ENCODE measurements at regions not wholly inside any gene's neighbourhood (a gene's known extent, or its start where the extent isn't known, plus 50 kb on each side); places are given as distances from the start of the nearest gene placed in this dataset.
"Not testable (repeated sequence)": the region's sequence is repeated elsewhere in the genome, so short reads cannot be mapped to it uniquely, and the experiment has no call there.

DNA sequence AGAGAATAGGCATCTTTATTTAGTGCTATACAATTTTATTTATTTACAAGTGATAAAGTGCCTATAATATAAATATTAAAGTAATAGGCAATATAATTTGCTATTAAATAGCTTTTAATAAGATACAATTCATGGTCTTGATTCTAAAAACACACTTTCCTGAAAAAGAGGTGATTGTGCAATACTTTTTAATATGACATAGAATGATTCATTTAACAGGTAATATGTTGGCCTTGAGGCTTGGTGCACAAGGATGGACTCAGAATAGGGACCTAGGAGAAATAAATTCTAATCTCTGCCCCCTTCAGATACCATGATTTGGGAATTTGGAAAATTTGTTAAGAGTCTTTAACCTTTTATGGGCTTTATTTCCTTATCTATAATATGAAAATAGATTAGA is 149.9 kb upstream of the FUT9 start:
- DNase-seq (ENCODE audit: low spot score) = no peak

DNA sequence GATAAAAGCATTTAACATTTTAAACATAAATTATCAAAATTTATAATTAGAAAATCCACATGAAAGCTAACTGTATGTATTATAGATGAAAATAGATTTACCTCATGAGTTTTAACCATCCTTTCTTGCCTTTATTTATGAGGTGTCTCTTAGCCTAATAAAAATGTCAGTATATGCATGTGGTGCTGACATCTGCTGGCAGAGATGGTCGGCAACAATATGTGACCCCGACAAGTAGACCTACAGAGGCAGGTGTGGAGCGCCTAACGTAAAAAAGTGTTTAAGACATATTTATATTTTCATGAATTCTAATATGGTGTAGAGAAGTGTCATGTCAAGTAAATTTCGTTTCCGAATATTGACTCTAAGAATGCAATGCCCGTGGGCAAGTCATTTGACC is 149.0 kb upstream of the FUT9 start:
- DNase-seq (ENCODE audit: low spot score) = peak; percentile 3

DNA sequence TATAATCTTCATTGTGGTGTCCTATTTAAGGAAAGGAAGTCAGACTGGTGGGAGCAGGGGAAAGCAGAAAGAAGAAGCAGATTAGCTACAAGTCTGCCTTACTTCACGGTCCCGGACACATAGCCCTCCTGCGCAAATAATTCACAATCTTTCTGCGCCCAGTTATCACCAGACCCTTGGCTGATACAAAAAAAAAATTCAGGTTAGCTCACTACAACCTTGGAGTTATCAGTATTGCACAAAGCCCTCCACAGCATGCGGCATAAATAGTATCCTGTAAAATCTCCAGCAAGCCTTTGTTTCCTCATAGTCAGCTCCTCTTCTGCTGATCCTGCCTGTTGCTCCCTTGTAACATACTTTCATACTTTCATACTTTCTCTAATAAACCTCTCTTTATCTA is 148.6 kb upstream of the FUT9 start:
- no peak for DNase-seq (ENCODE audit: low spot score)

DNA sequence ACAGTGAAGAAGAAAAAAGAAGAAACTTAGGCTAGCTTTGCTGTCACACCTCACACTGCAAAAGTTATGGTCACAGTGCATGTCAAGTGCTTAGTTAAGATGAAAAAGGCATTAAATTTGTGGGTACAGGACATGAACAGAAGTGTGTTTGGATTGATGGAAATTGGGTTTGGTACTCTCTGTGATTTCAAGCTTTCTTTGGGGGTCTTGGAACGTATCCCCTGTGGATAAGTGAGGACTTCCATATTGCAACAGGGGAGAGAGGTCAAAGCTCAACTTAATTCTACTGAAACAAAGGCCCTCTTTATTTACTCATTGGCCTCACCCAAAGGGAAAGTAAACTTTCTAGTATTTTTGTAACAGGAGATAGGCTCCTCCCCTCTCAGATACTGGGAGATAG is 138.3 kb upstream of the FUT9 start:
- DNase-seq (ENCODE audit: low spot score) = no peak

DNA sequence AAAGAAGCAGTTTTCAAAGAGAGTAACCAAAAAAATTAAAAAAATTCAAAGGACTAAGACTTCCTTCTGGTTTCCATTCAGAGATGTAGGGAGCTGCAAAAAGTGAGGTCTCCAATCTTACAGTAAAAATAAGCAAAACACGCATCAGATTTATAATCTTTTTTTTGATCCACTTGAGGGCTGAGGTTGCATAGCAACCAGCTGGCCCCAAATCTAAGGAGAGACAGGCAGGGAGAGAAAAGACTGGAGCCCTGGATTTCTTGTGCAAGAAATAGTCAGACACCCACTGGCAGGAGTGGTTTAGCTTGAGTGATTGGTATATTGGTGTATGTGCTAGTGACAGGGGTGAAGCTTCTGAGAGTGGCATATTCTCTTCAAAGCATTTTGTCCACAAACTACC is 135.9 kb upstream of the FUT9 start:
- DNase-seq (ENCODE audit: low spot score) = no peak

DNA sequence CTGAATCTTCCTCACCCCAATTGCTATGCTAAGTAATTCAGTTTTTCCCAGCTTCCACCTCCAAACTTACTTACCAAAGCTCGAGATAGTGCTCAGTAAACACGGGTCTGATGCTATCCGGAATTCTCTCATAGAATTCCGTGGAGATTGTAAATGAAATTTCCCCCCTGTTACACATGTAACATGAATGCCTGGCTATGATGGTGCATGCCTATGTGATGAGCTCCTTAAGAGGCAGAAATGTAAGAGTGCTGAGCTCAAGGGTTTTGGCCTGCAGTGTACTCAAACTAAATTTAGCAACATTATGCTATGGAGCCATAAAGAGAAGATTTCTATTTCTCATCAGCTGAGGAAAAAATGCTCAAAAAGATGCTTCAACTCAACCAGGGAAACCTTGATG is 133.4 kb upstream of the FUT9 start:
- DNase-seq (ENCODE audit: low spot score) = no peak

DNA sequence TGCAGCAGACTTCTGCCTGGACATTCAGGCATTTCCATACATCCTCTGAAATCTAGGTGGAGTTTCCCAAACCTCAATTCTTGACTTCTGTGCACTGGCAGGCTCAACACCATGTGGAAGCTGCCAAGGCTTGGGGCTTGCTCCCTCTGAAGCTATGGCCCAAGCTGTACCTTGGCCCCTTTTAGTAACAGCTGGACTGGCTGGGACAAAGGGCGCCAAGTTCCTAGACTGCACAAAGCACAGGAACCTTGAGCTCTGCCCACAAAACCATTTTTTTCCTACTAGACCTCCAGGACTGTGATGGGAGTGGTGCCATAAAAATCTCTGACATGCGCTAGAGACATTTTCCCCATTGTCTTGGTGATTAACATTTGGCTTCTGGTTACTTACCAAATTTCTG is 127.1 kb upstream of the FUT9 start:
- not testable (repeated sequence) for DNase-seq (ENCODE audit: low spot score)

DNA sequence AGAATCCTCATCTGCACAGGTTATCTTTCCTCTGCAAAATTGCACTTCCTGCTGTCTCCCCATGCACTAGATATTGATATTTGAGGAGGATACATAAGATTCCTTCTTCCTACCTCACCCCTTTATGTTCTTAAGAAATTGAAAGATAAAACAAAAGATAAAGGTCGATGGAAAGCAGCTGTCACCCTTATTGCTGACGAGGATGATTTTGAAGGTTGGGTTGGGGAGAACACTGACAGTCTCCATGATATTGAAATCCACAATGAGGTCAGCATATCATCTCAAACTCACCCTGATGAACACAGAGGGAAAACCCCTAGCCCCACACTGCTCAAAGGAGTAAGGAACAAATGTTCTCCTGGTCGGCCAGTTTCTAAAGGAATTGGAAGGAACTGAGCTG is 110.6 kb upstream of the FUT9 start:
- no peak for DNase-seq (ENCODE audit: low spot score)

DNA sequence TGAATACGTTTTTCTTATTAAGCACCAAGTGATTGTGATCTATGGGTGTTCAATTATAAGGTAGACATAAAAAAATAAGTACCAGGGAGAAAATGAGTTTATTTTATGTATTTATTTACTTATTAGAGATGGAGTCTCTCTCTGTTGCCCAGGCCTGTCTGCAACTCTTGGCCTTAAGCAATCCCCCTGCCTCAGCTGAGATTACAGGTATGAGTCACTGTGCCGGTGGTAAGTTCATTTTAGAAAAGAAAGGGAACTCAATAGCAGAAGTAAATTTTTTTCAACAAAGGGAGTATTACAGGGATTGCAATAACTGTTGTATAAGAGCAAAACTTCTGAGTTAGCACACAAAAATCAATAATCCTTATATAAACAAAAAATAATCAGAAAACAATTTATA is 98.7 kb upstream of the FUT9 start:
- no peak for DNase-seq (ENCODE audit: low spot score)

DNA sequence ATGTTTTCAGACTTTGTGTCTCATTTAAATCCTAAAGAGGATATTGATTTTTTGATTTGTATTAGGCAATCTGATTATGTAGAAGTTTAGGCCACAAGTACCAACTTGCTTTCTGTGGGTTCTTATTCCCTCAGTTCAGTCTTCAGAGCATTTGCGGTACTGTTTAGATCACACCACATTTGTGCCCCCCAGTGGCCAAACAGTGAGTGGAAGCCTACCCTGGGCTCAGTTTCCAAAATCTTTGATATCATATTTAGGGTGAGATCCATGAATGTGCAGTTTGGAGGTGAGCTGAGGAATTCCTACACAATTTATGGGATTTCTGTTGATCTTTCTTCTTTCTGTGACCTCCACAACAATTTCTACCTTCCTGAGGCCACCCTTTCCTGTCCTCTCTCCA is 92.3 kb upstream of the FUT9 start:
- DNase-seq (ENCODE audit: low spot score) = no peak

DNA sequence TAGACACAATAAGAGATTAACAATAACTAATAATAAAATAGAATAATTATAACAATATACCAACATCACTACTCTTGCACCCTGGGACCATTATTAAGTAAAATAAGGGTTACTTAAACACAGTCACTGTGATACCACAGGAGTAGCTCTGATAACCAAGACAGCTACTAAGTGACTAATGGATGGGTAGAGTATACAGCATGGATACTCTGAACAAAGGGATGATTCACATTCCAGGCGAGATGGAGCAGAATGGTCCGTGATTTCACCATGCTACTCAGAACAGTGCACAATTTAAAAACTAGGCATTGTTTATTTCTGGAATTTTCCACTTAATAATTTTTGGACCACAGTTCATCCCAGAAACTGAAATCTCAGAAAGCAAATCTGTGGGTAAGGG is 80.0 kb upstream of the FUT9 start:
- no peak for DNase-seq (ENCODE audit: low spot score)

DNA sequence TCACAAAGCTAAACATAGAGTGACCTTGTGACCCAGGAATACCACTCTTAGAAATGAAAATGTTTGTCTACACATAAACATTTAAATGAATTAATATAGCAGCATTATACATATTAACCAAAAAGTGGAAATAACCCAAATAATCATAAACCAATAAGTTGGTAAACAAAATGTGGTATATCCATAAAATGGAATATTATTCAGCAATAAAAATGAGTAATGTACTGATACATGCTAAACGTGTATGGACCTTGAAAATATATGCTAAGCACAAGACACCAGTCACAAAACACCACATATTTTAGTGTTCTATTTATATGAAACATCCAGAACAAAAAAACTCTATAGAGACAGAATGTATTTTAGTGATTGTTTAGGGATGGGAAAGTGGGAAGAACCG is 68.9 kb upstream of the FUT9 start:
- no peak for DNase-seq (ENCODE audit: low spot score)

DNA sequence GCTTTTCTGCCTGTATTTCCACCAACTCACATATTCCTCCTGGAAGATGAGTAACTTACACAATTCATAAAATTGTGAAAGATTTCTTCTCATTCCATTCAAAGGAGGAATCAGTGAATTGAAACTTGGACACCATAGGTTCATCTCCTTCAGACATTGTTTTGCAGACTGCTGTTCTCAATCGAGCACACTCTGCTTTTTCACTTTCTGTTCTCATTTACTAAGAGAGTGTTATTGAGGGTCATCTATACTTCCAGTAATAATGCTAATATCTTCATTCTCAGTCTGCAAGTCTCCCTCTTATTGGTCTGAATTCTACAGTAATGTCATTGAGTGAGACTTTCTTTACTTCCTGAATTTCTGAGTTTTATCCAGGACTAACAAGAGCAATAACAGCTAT is 67.5 kb upstream of the FUT9 start:
- no peak for DNase-seq (ENCODE audit: low spot score)

DNA sequence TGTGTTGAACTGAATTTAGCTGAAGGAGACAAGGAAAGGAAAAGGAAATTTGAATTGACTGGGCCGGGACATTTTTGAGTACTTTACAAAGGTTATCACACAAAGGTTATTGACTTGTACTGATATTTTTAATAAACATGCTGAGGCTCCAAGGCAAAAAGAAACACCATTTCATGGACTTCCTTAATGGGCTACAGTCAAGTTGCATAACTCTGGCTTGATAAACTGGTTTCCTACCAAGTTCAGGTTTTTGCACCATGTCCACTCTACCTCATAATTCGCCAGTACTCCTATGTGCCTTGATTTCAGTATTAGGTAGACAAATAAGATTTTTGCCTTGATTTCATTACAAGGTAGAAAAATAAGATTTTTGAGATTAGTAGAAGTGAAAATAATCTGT is 65.8 kb upstream of the FUT9 start:
- DNase-seq (ENCODE audit: low spot score) = no peak

DNA sequence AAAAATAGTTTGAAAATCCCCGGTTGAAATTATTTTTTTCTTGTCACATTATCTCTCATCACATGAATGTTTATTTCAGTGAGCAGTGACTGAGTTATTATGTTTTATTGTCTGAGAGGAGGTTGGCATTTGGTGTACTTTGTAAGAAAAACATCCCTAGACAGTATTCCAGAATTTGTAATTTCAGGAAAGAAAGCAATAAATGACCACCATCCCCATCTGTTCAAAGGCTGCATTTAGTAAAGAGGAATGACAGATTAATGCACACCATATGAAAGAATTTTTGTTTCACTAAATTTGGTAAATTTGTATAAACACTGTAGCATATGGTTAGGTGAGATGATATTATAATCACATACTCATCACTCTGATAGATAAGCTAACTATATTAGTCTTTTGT is 57.1 kb upstream of the FUT9 start:
- DNase-seq (ENCODE audit: low spot score) = no peak

DNA sequence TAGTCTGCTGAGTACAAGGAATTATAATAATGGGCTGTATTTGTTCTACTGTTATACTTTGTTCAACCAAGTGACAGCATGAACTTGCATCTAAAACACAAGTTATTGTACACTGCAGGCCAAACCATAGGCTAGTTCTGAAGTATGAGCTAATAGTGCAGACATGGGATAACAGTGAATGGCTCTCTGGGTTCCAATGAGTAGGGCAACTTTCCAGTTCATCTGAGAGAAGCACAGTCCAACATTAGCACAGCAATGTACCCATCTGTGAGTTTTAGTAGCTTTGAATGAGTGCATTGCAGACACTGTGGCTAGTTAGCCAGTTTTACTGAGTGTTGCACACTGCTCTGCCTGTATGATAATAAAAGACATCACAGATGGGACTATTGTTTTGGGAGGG is 56.5 kb upstream of the FUT9 start:
- no peak for DNase-seq (ENCODE audit: low spot score)
